GM23248 (cell line): ENCODE measurements at regions not wholly inside any gene's neighbourhood (a gene's known extent, or its start where the extent isn't known, plus 50 kb on each side); places are given as distances from the start of the nearest gene placed in this dataset.
"Not testable (repeated sequence)": the region's sequence is repeated elsewhere in the genome, so short reads cannot be mapped to it uniquely, and the experiment has no call there.

Experiments
- DNase-seq: peaks from one replicate; pipeline ENCODE4 v3.0.0-alpha.2; 2015
- H2AFZ ChIP-seq: fragments of 200-600 bp; sonication (generic); 2 replicates; pipeline ENCODE4 v1.6.1; 2016; ENCODE audit warnings: antibody characterized with exemption
- H3F3A ChIP-seq: fragments of 200-600 bp; sonication (generic); 2 replicates; pipeline ENCODE4 v1.6.1; 2016; ENCODE audit warnings: mild to moderate bottlenecking, antibody characterized with exemption, mixed run types; ENCODE audit not compliant: insufficient read depth
- H3K27ac ChIP-seq: fragments of 200-600 bp; sonication (generic); 2 replicates; pipeline ENCODE4 v1.5.1; 2016; ENCODE audit warnings: mild to moderate bottlenecking
- H3K27me3 ChIP-seq: fragments of 200-600 bp; sonication (generic); replicated peaks from 2 replicates; pipeline ENCODE4 v1.6.1; 2016; ENCODE audit warnings: mild to moderate bottlenecking; ENCODE audit not compliant: insufficient read depth
- H3K36me3 ChIP-seq: fragments of 200-600 bp; sonication (generic); 2 replicates; pipeline ENCODE4 v1.6.1; 2016; ENCODE audit warnings: low read depth, mild to moderate bottlenecking
- H3K4me1 ChIP-seq: fragments of 200-600 bp; sonication (generic); 2 replicates; pipeline ENCODE4 v1.6.1; 2016; ENCODE audit warnings: mild to moderate bottlenecking; ENCODE audit not compliant: insufficient read depth
- H3K4me2 ChIP-seq: fragments of 200-600 bp; sonication (generic); one replicate; pipeline ENCODE4 v1.6.1; 2016; ENCODE audit warnings: mild to moderate bottlenecking; ENCODE audit not compliant: unreplicated experiment
- H3K4me3 ChIP-seq: fragments of 200-600 bp; sonication (generic); 2 replicates; pipeline ENCODE4 v1.5.1; 2016; ENCODE audit warnings: mild to moderate bottlenecking
- H3K79me2 ChIP-seq: fragments of 200-600 bp; sonication (generic); 2 replicates; pipeline ENCODE4 v1.6.1; 2016; ENCODE audit warnings: mild to moderate bottlenecking; ENCODE audit not compliant: insufficient read depth
- H3K9ac ChIP-seq: fragments of 200-600 bp; sonication (generic); 2 replicates; pipeline ENCODE4 v1.6.1; 2016; ENCODE audit warnings: mild to moderate bottlenecking
- H3K9me2 ChIP-seq: fragments of 200-600 bp; sonication (generic); 2 replicates; pipeline ENCODE4 v1.6.1; 2016; ENCODE audit warnings: mixed run types, mild to moderate bottlenecking, moderate library complexity; ENCODE audit not compliant: insufficient read depth
- H3K9me3 ChIP-seq: fragments of 200-600 bp; sonication (generic); one replicate; pipeline ENCODE4 v1.6.1; 2017; ENCODE audit warnings: low read depth
- H4K20me1 ChIP-seq: fragments of 200-600 bp; sonication (generic); 2 replicates; pipeline ENCODE4 v1.6.0; 2016; ENCODE audit not compliant: insufficient read depth
- EZH2 ChIP-seq: fragments of 200-600 bp; sonication (generic); IDR thresholded peaks from 2 replicates; pipeline ENCODE4 v1.6.1; 2018; ENCODE audit warnings: antibody characterized with exemption, mild to moderate bottlenecking; ENCODE audit not compliant: insufficient read depth, poor library complexity, severe bottlenecking
- EZH2phosphoT487 ChIP-seq: fragments of 200-600 bp; sonication (generic); IDR thresholded peaks from 2 replicates; pipeline ENCODE4 v1.6.1; 2018; ENCODE audit warnings: antibody characterized with exemption, moderate library complexity, mild to moderate bottlenecking, low read depth; ENCODE audit not compliant: insufficient read depth
- WGBS, 2 experiments: methylation state at CpG; one replicate each; pipeline ENCODE4 v1.1.6; 2015 to 2017; ENCODE audit warnings: low lambda C conversion rate in 2 of 2, low coverage in 1 of 2; ENCODE audit errors: missing lambda C conversion rate in 2 of 2; 5-methylcytosine and 5-hydroxymethylcytosine counted together
- in situ Hi-C: fragments of 300-500 bp; cut with MboI; formaldehyde crosslinking; loops from 2 replicates; pipeline ENCODE4 v1.15.0; 2020

DNA sequence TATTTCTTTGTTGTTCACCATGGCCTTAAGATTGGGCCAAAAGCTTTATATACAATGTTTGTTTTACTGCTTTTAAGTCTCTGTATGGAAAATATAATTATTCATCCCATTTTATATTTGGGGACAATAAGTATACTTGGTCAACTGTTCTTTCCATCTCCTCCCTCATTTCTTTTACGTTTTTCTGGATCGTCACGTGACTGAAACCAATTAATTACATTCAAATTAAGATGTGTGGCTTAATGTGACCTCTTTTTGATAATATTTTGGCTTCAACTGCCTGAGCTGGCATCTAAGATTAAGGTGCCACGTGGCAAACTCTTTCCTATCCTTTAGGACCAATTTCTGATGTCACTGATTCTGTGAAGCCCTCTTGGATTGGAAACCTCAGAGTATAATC lies 250.1 kb upstream of the SGCD start:
- Histone ChIP-seq H3K4me2 (no peak overlapping the region), H4K20me1 (no peaks in the 10 kb centered on the region)
- WGBS, 2 experiments, result 58 to 62% methylated on average over 4 of the region's 4 CpGs

DNA sequence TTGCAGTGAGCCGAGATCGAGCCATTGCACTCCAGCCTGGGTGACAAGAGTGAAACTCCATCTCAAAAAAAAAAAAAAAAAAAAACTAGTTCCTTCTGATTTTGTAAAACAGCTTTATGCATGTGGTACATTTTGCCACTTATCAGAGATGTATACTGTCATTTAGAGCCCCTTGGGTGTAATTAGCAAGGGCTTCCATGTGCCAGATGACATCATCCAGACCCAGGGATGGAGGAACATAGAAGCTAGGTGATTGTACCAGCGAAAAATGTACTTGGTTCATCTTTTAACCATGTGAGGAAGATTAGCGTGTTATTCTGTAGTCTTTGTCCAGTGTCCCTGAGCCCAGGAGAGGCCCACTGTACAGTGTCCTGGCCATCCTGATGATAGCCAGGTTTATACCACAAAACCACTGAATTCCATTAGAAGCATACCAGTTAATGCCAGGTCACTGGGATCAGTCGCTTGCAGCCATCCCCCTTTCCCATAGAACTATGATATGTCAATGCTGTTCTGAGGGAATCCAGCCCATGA lies 239.3 kb upstream of the SGCD start:
- Histone ChIP-seq H3K27me3 (no peaks in the 10 kb centered on the region), H3K4me2 (no peak overlapping the region), H3K79me2 (no peaks in the 10 kb centered on the region), H3F3A (no peaks in the 10 kb centered on the region), H3K4me1 (no peaks in the 10 kb centered on the region), H3K36me3 (no peaks in the 10 kb centered on the region), H3K9ac (no peak overlapping the region), H3K9me3 (peaks cover 3% of the 10 kb centered on the region), H3K27ac (no peak overlapping the region), H3K9me2 (no peaks in the 10 kb centered on the region), H2AFZ (no peak overlapping the region), H4K20me1 (no peaks in the 10 kb centered on the region), H3K4me3 (no peak overlapping the region)
- in situ Hi-C loops, result no loop called here
- no peak for TF ChIP-seq EZH2phosphoT487
- TF ChIP-seq EZH2, result no peak
- 84 to 89% methylated on average over 5 of the region's 5 CpGs for WGBS, 2 experiments
- peak; percentile 1 for DNase-seq

More for the DNA sequence above, 250.1 kb upstream of the SGCD start:
- no peaks in the 10 kb centered on the region for H3F3A ChIP-seq
- no peak overlapping the region for H3K4me3 ChIP-seq
- H3K9ac ChIP-seq, result no peak overlapping the region
- H3K9me3 ChIP-seq, result no peaks in the 10 kb centered on the region
- H3K27me3 ChIP-seq, result no peaks in the 10 kb centered on the region
- in situ Hi-C loops, result no loop called here
- H2AFZ ChIP-seq, result no peak overlapping the region
- H3K27ac ChIP-seq, result no peak overlapping the region
- DNase-seq, result no peak
- no peaks in the 10 kb centered on the region for H3K4me1 ChIP-seq
- TF ChIP-seq EZH2 (no peak), EZH2phosphoT487 (no peak)
- H3K36me3 ChIP-seq, result no peaks in the 10 kb centered on the region
- H3K9me2 ChIP-seq, result no peaks in the 10 kb centered on the region
- no peaks in the 10 kb centered on the region for H3K79me2 ChIP-seq

GRCh38 chr5:156089955-156090940 lies 236.7 kb upstream of the SGCD start:
- H3K36me3 ChIP-seq, H3K4me2 ChIP-seq, H2AFZ ChIP-seq, H3K9me3 ChIP-seq, H3K79me2 ChIP-seq, H3K27me3 ChIP-seq, H3K4me3 ChIP-seq, DNase-seq, H3K27ac ChIP-seq, H3F3A ChIP-seq, H3K4me1 ChIP-seq, H3K9me2 ChIP-seq, in situ Hi-C loops, H4K20me1 ChIP-seq, H3K9ac ChIP-seq: not testable (repeated sequence)
- WGBS, 2 experiments, result 73 to 75% methylated on average over 10 of the region's 10 CpGs

DNA sequence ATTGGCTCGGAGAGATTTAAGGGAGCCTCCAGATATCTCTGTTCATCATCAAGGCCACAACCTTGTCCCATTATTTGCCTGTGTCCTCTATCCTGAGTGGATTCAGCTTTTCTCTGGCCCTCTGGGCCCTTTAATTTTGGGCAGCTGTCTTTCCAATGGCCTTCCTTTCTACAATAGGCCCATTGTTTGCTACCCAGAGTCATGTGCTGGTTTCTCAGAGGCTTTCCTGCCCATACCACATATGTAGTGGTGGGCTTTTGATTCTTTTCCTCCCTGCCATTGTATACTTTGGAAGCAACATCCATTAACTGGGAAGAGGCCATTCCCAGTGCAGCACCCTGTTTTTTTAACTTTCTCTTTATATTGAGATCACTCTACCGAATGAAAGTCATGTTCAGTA lies 233.9 kb upstream of the SGCD start:
- peaks cover 25% of the 10 kb centered on the region for H3K4me1 ChIP-seq
- no peak overlapping the region for H3K4me3 ChIP-seq
- H3F3A ChIP-seq, result peaks cover 23% of the 10 kb centered on the region; the same call in 1 of the 2 replicates
- H3K27me3 ChIP-seq, result no peaks in the 10 kb centered on the region
- H3K9me2 ChIP-seq, result no peaks in the 10 kb centered on the region
- TF ChIP-seq EZH2 (no peak), EZH2phosphoT487 (no peak)
- H3K4me2 ChIP-seq, result no peak overlapping the region
- no peaks in the 10 kb centered on the region for H4K20me1 ChIP-seq
- H3K9ac ChIP-seq, result no peak overlapping the region
- no peaks in the 10 kb centered on the region for H3K79me2 ChIP-seq
- no peak overlapping the region for H2AFZ ChIP-seq
- peaks cover 3% of the 10 kb centered on the region for H3K9me3 ChIP-seq
- H3K27ac ChIP-seq, result no peak overlapping the region
- H3K36me3 ChIP-seq, result no peaks in the 10 kb centered on the region
- WGBS, 2 experiments, result 93 to 96% methylated on average over 2 of the region's 2 CpGs
- DNase-seq, result no peak
- in situ Hi-C loops, result no loop called here
